ENCODE measurements at regions not wholly inside any gene's neighbourhood (a gene's known extent, or its start where the extent isn't known, plus 50 kb on each side); places are given as distances from the start of the nearest gene placed in this dataset.

DNA sequence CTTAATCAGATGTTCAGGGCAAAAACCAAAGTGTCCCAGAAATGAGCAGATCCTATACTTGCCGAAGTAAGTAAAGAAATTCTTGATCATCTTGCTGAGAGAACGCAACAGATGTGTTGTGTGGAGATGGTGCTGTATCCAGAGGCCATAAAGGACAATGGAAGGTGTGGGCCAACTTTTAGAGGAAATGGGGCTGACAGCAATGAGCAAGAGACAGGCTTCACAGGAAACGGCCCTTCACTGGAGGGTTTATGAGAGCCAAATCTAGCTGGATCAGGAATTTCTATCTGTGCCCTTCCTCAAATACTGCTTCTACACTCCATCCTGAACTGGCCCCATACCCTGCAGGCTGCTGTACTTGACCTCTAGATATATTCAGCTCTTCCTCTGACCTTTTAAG lies 583.9 kb upstream of the DIPK2B start:
- TF ChIP-seq, protein P1, sequence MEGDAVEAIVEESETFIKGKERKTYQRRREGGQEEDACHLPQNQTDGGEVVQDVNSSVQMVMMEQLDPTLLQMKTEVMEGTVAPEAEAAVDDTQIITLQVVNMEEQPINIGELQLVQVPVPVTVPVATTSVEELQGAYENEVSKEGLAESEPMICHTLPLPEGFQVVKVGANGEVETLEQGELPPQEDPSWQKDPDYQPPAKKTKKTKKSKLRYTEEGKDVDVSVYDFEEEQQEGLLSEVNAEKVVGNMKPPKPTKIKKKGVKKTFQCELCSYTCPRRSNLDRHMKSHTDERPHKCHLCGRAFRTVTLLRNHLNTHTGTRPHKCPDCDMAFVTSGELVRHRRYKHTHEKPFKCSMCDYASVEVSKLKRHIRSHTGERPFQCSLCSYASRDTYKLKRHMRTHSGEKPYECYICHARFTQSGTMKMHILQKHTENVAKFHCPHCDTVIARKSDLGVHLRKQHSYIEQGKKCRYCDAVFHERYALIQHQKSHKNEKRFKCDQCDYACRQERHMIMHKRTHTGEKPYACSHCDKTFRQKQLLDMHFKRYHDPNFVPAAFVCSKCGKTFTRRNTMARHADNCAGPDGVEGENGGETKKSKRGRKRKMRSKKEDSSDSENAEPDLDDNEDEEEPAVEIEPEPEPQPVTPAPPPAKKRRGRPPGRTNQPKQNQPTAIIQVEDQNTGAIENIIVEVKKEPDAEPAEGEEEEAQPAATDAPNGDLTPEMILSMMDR (IDR thresholded peaks at IDR 0.05), result no peak
- TF ChIP-seq POLR2A (IDR thresholded peaks at IDR 0.05), result no peak
